ENCODE measurements at regions not wholly inside any gene's neighbourhood (a gene's known extent, or its start where the extent isn't known, plus 50 kb on each side); places are given as distances from the start of the nearest gene placed in this dataset.

- Histone ChIP-seq H3K9ac (ENCODE audit: insufficient read depth, low read length) (no peak overlapping the region), H3K27me3 (ENCODE audit: control insufficient read depth, insufficient read depth, low read length) (no peaks in the 10 kb centered on the region), H3K4me1 (ENCODE audit: control insufficient read depth, extremely low read depth, insufficient read depth, low read length) (no peaks in the 10 kb centered on the region), H3K4me2 (ENCODE audit: extremely low read depth, insufficient read depth, low read length) (no peak overlapping the region), H2AFZ (ENCODE audit: low read length) (no peak overlapping the region), H3K4me3 (replicated peaks in 1 of 4; ENCODE audit: control extremely low read depth in 1 of 4, insufficient read depth in 1 of 4, low read depth in 3 of 4, low read length in 4 of 4) (no peak overlapping the region), H3K79me2 (ENCODE audit: control insufficient read depth, insufficient read depth, low read length) (no peaks in the 10 kb centered on the region), H3K27ac (ENCODE audit: insufficient read depth, low read length) (no peak overlapping the region), H3K9me3 (ENCODE audit: control insufficient read depth, insufficient read depth, low read depth, low read length) (no peaks in the 10 kb centered on the region), H4K20me1 (ENCODE audit: control insufficient read depth, extremely low read depth, insufficient read depth, low read length) (no peaks in the 10 kb centered on the region), H3K36me3 (ENCODE audit: control insufficient read depth, insufficient read depth, low read length) (no peaks in the 10 kb centered on the region)
- peak in 1 of 2 donors; percentile 52 for DNase-seq (ENCODE audit: low read depth in 2 of 2)
- TF ChIP-seq CTCF (conservative IDR thresholded peaks at IDR 0.05 in 1 of 2, IDR thresholded peaks at IDR 0.05 in 1 of 2; ENCODE audit: low read depth in 1 of 2, low read length in 2 of 2) (no peak), EZH2 (IDR thresholded peaks at IDR 0.05; ENCODE audit: low read length, missing control alignments) (no peak)
These were observed 192.2 kb upstream of the TLL1 start for GRCh38 chr4:165680821-165681220.

- Histone ChIP-seq H3K79me2 (ENCODE audit: control insufficient read depth, insufficient read depth, low read length) (no peaks in the 10 kb centered on the region), H3K4me1 (ENCODE audit: control insufficient read depth, extremely low read depth, insufficient read depth, low read length) (no peaks in the 10 kb centered on the region), H3K27ac (ENCODE audit: insufficient read depth, low read length) (no peak overlapping the region), H3K4me2 (ENCODE audit: extremely low read depth, insufficient read depth, low read length) (no peak overlapping the region), H2AFZ (ENCODE audit: low read length) (no peak overlapping the region), H3K36me3 (ENCODE audit: control insufficient read depth, insufficient read depth, low read length) (no peaks in the 10 kb centered on the region), H4K20me1 (ENCODE audit: control insufficient read depth, extremely low read depth, insufficient read depth, low read length) (no peaks in the 10 kb centered on the region), H3K9me3 (ENCODE audit: control insufficient read depth, insufficient read depth, low read depth, low read length) (no peaks in the 10 kb centered on the region), H3K27me3 (ENCODE audit: control insufficient read depth, insufficient read depth, low read length) (no peaks in the 10 kb centered on the region), H3K9ac (ENCODE audit: insufficient read depth, low read length) (no peak overlapping the region), H3K4me3 (replicated peaks in 1 of 4; ENCODE audit: control extremely low read depth in 1 of 4, insufficient read depth in 1 of 4, low read depth in 3 of 4, low read length in 4 of 4) (no peak overlapping the region)
- peak in 1 of 2 donors; percentile 51 for DNase-seq (ENCODE audit: low read depth in 2 of 2)
- TF ChIP-seq CTCF (conservative IDR thresholded peaks at IDR 0.05 in 1 of 2, IDR thresholded peaks at IDR 0.05 in 1 of 2; ENCODE audit: low read depth in 1 of 2, low read length in 2 of 2) (no peak), EZH2 (IDR thresholded peaks at IDR 0.05; ENCODE audit: low read length, missing control alignments) (no peak)
These were observed 190.4 kb upstream of the TLL1 start for GRCh38 chr4:165682611-165683010.

- H3K27ac ChIP-seq (ENCODE audit: insufficient read depth, low read length), result no peak overlapping the region
- H3K4me1 ChIP-seq (ENCODE audit: control insufficient read depth, extremely low read depth, insufficient read depth, low read length), result no peaks in the 10 kb centered on the region
- no peaks in the 10 kb centered on the region for H3K27me3 ChIP-seq (ENCODE audit: control insufficient read depth, insufficient read depth, low read length)
- no peak overlapping the region for H3K4me2 ChIP-seq (ENCODE audit: extremely low read depth, insufficient read depth, low read length)
- no peaks in the 10 kb centered on the region for H3K36me3 ChIP-seq (ENCODE audit: control insufficient read depth, insufficient read depth, low read length)
- peak; percentile 66 to 89 for DNase-seq (ENCODE audit: low read depth in 2 of 2)
- H3K9me3 ChIP-seq (ENCODE audit: control insufficient read depth, insufficient read depth, low read depth, low read length), result no peaks in the 10 kb centered on the region
- H3K79me2 ChIP-seq (ENCODE audit: control insufficient read depth, insufficient read depth, low read length), result no peaks in the 10 kb centered on the region
- H3K4me3 ChIP-seq (replicated peaks in 1 of 4; ENCODE audit: control extremely low read depth in 1 of 4, insufficient read depth in 1 of 4, low read depth in 3 of 4, low read length in 4 of 4), result no peak overlapping the region
- TF ChIP-seq EZH2 (IDR thresholded peaks at IDR 0.05; ENCODE audit: low read length, missing control alignments) (no peak), CTCF (conservative IDR thresholded peaks at IDR 0.05 in 1 of 2, IDR thresholded peaks at IDR 0.05 in 1 of 2; ENCODE audit: low read depth in 1 of 2, low read length in 2 of 2) (no peak)
- no peak overlapping the region for H2AFZ ChIP-seq (ENCODE audit: low read length)
- H3K9ac ChIP-seq (ENCODE audit: insufficient read depth, low read length), result no peak overlapping the region
- H4K20me1 ChIP-seq (ENCODE audit: control insufficient read depth, extremely low read depth, insufficient read depth, low read length), result no peaks in the 10 kb centered on the region
These were observed 188.7 kb upstream of the TLL1 start for GRCh38 chr4:165684177-165684805.

Data from fibroblast of lung (primary cell).